ENCODE measurements at regions not wholly inside any gene's neighbourhood (a gene's known extent, or its start where the extent isn't known, plus 50 kb on each side); places are given as distances from the start of the nearest gene placed in this dataset.
"Not testable (repeated sequence)": the region's sequence is repeated elsewhere in the genome, so short reads cannot be mapped to it uniquely, and the experiment has no call there.

DNA sequence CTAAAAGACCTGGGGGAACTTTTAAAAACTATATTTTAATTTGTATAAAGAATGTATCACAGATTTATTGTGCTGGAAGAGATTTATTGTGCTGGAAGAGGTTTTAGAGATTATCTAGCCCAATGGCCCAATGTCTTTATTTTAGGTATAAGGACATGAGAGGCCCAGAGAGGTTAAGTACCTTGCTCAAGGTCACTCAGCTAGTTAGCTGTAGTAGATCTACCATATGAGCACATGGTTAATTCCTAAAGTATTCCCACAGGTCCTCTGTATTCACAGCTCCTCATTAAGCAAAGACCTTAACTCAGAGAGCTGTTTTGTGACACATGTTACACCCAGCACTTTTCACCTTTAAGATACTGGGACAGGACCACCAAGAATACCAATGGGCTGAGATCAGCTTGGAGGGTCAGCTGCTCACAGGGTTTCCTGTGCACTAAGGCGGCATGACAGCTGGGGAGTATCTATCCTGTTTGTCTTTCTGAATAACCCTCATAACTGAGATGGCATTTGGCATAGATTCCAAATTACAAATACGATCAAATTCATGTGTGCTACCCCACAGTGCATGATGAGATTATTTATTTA is 143.1 kb upstream of the TBL1XR1 start:
- no peak for DNase-seq

DNA sequence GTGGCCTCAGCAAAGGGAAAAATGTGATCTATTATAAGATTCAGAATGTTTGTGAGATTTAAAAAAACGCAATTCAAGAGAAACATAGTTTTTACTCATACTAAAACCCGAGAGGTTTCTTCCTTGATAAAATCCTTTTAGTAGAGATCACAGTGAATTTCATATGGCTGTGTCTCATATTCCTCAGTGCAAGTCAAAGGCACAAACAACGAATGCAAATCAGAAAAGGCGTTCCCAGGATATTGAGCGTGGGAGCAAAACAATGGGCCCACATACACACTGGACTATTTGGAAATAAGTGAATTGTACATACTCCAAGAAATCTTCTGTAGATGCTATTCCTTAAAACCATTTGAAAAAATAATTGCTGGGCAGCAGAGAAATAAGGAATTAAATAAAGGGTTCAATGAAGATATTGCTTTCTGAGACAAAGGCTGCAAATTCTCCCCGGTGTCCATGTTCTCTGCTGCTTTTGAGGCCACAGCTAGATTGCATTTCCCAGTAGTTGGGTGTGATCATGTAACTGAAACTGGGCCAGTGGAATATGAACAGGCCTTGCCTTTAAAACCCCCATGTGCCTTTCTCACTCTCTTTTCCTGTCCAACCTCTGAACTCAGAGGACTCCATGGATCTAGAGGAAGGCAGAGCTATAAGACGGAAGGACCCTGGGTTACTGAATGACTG is 144.6 kb upstream of the TBL1XR1 start:
- no peak for DNase-seq

DNA sequence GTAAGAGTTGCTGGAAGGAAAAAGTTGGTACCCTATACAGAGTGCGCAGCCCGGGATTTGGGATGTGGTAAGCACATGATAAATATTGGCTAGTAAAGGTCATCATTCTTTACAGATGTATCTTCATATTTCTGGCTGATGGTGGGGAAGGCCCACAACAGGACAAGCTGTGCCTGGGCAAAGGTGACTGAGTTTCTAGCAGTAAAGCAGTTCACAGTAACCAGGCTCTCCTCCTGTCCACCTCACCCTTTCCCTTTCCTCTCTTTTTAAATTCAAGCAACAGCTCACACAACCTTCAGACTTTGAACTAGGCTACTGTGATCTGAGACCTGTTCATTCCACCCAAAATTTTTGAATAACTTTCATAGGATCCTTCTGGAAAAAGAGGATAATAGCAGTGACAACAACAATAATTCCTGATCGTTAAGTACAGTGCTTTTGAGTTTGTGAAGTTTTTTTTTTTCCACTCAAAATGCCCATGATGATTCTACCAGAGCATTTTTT is 145.9 kb upstream of the TBL1XR1 start:
- no peak for DNase-seq

DNA sequence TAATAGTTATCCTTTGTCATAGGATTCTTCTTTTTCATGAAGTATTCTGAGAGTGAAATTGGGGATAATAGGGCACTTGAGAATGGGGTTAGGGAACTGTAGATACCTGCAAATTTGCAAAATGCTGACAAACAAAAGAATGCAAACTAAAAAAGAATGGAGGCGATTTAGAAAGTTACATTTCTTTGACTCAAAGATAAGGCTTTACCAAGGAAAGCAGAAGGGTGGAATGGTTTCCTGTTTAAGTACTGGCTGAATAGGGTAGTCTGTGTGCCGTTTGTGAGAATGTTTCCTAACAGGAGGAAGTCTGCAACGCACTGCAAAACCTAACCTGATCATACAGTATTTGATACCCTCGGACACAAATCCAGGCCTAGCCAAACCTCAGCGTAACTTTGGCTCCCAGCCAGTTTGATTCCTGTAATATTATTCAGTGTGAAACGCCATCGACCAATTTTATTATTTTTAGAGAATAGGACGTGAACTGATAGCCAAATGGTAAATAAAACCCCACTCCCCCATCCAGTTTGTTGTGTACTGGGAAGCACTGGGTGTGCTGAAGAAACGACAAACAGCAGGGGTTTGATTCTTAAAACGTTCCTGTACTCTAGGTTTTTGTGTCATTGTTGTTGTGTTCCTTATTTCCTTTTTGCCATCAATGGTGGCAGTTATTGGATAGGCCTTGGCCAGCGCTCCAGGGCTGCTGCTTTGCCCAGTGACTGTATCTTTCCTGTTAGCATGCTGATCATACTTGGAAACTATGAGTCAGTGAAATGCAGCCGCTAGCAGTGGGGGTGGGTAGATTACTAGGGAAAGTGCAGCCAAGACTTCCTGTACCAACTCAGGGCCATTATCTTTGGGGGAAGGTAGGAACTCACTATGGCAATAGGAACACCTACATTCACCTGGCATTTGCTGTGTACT is 148.0 kb upstream of the TBL1XR1 start:
- peak; percentile 45 for DNase-seq

DNA sequence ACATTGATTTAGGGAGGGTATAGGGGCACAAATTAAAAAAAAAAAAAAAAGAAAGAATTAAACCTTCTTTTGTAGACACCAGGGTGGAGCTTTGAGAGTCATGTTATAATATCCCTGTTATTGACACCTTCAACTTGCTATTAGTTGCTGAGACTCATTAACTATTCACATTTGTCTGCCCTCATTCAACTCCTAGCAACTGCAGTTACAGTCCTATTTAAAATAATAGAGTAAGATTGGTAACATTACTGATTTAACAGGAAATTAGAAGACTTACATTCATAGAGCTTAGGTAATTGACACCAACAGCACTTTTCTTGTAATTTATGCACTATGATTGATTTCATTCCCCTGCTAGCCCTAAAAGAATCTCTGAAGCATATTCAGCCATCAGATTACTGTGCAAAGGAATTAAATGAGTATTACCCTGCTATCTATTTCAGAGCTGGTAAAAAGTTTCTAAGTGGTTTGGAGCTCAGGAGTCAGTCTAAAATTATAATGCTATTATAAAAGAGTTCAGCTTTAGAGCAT is 148.8 kb upstream of the TBL1XR1 start:
- DNase-seq: no peak

DNA sequence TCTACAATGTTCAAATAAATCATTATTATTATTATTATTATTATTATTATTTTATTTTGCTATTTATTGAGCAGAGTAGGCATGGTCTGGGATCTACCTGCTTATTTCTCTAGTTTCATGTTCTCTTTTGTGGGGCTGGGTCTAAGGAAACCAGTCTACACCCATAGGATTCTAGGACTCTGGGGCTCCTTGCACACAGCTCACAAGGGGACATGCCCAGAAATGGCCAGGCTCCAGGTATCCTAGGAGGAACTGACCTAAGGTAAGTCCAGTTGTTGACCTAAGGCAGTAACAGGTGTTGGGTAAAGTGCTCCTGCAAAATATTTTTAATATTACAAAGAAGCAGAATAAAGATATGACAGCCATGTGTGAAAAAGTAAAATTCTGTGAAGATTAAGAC is 149.6 kb upstream of the TBL1XR1 start:
- DNase-seq: no peak

DNA sequence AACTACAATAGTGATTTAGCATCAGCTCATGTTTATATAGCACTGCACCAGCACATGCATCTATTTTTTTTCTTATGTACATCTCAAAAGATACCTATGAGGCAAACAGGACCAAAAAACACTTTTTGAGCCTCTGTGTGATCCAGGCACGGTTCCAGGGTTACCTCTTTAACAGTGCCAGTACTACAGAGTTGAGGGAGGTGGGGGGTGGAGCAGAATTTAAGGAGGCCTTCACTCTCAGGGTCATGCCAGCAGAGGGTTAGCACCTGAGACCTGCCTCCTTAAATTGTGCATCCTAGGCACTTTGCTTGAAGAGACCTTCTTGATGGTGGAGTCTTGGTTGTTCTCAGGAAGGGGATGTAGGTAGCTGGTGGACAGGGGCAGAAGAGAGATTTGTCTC is 150.3 kb upstream of the TBL1XR1 start:
- DNase-seq: no peak

DNA sequence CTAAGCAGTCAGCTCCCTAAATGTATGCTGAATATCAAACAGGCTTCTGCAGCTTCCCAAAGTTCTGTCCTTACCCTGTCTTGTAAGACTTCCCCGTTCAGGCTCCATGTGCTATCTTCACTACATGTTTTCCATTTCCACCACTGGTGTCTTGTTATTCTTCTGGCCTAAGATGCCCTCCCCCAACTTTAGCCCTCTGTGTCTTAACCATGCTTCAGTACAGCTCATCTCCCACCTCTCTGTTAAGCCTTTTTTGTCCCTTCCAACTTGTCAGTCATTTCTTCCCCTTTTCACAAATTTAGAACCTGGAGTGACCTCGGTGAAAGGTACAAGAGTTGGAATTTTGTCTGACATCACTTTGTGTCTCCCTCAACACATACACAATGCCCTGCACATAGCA is 151.7 kb upstream of the TBL1XR1 start:
- DNase-seq: no peak

DNA sequence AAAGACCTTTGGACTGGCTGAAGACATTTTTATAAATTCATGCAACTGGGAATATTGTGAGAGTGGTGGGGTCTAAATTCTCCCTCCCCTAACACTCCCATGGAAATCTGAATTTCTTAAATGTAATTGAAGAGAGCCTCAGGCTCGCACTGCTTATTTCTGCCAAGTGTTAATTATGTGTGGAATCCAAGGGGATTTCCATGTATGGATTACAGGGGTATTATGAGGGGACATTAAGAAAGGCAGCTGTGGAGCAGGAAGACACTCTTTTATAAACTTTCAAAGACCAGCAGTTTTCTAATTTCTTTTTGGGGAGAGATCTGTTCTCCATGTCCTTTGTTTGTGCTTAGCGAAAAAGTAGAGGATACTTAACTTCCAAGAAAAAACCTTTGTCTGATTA is 152.1 kb upstream of the TBL1XR1 start:
- no peak for DNase-seq

DNA sequence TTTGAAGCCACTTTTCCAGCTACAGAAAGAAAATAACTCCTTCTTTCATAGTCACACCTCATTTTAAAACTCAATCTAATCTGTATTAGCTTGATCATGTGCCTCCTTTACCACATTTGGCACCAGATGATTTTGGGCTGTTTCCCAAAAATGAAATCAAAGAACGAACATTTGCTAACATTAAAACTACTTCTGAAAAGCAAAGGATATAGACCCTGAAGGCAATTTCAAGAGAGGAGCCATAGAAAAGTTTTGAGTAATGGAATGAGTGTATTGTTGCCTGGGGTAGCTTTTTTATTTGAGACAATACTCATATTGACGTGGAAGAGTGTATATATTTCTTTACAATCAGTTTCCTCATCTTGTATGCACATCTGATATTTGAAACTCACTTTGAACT is 152.8 kb upstream of the TBL1XR1 start:
- no peak for DNase-seq

DNA sequence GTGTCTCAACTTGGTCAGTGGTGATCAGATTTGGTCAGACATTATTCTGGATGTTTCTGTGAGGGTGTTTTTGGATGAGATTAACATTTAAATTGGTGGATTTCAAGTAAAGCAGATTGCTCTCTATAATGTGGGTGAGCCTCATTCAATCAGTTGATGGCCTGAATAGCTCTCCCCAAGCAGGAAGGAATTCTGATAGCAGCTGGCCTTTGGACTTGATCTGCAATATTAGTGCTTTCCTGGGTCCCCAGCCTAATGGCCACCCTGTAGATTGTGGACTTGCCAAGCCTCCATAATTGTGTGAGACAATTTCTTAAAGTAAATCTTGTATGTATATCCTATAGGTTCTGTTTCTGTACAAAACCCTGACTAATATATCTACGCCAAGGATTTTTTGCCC is 153.9 kb upstream of the TBL1XR1 start:
- DNase-seq: no peak

DNA sequence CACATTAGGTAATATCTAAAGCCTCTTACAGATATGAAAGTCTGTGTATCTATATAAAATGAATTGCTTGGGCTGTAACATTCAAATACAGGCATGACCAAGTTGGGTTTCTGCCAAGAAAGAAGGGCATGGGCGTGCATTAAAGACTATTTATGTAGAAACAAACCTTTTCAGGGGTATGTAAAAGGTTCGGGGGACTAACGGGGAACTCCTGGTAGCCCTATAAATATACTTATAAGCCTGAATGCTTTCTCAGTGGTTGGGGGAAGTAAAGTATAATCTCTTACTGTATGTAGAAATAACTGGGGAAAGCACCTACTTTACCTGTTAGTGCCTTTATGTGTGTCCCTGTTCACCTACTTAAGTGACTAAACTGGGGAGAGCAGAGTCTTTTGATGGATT is 154.5 kb upstream of the TBL1XR1 start:
- DNase-seq: no peak

DNA sequence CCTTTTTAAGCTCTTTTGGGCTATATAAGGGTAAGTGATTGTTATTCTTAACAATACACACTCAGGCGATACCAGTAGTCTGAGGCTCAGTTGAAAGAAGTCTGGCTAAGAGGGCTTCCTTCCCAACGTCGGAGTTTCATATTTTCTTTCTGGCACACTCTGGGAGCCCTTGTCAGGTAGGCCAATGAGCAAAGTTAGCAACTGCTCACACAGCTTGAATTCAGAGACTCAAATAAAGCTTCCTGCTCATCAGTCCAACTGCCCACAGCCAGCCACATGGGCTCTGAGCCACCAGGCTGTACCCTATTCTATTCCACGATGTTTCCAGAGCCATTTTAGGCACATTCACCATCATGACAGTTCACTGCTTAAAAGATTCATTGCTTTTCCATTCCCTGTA is 155.1 kb upstream of the TBL1XR1 start:
- no peak for DNase-seq

DNA sequence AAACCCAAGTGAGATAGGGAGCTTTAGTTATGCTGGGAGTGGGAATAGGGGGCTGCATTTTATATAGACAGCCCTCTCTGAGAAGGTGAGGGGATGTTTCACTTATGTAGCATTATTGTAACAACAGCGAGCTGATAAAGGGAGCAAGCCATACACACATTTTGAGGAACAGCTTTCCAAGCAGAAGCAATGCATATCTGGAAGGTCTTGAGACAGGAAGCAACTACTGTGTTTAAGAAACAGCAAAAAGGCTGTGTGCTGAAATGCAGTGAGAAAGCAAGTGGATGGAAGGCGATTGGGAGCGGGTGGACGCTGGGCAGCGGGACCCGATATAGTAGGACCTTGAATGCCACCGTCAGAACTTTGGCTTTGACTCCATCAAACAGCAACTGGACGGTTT is 155.9 kb upstream of the TBL1XR1 start:
- no peak for DNase-seq

DNA sequence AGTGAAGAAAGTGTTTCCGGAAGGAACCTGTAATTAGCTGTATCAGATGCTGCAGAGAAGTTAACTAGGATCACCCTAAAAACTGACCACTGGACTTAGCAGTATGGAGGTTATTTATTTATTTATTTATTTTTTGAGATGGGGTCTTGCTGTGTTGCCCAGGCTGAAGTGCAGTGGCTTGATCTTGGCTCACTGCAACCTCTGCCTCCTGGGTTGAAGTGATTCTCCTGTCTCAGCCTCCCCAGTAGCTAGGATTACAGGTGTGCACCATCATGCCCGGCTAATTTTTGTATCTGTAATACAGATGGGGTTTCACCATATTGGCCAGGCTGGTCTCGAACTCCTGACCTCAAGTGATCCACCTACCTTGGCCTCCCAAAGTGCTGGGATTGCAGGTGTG is 156.6 kb upstream of the TBL1XR1 start:
- DNase-seq: not testable (repeated sequence)

DNA sequence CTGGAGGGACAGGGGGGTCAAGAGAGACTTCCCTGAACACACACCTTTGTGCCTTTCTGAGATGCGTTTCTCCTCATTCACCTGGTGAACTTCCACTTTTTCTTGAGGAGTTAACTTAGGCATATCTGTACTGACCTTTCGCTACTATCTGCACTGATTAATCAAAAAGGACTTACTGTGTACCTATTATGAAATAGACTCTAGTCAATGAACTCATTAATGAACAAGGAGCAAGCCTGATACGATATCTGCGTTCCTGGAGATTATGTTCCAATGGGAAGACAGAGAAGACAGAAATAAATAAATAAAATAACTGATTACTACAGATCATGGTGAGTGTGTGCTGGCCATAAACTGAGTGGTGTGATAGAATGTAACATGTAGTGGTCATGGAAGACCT is 157.2 kb upstream of the TBL1XR1 start:
- DNase-seq: no peak

DNA sequence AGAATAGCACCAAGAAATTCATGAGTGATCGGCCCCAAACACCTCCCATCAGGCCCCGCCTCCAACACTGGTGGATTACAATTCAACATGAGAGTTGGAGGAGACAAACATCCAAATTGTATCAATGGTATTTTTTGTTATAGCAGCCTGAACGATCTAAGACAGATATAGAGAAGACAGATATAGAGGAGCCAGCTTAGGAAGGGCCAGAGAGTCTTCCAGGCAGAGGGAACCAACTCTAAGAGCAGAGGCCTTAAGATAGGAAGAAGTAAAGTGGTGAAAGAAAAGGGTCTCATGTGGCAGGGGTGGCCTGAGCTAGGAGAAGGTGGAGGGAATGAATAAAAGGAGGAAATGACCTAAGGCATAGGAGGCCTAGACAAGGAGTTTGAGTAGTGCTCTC is 158.8 kb upstream of the TBL1XR1 start:
- DNase-seq: no peak

DNA sequence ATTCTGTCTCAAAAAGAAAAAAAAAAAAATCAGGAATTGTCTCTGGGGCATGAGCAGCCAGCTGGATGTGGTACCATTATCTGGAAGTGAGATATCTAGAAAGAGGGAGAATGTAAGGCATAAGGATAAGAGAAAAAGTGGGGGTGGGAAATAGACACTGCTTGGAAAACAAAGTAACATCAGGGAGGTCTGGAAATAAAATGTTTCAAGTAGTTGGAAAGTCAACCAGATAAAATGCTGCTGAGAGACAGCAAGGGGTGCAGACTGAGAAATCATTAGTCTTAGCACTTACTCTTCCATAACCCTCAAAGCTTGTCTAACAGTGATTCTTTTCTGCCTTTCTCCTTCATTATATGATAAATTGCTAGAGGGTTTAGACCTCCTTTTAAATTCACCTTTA is 159.7 kb upstream of the TBL1XR1 start:
- no peak for DNase-seq

DNA sequence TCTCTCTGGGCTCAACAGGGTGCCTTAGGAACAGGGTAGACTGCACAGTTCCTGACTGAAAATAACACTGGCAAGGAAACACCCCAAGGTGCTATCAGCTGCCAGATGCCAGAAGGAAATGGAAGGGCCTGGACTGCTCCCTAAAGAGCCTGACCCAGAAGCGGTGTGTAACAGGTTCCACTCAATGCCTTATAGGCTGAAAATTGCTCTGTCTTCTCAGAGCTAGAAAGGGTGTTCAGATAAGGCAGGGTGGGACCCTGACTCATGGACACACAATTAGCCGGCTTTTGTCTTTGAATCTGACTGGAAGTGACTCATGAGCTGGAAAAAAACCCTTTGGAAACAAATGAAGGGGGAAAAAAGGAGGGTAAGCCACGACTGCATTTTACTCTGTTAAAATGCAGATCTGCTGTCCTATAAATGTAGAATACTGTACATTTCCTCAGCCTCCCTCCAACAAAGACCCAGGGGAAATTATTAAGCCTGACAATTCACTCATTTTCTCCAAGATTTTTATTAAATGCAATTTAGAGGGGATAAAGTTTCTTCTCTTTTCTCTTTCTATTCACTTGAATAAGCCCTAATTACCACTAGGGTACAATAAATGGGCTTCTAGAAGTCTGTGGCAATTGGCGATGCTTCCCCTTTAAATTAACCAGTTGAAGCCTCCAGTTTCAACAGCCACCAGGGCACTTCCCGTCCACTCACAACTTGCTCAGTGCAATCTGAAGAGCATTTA is 160.2 kb upstream of the TBL1XR1 start:
- peak; percentile 21 for DNase-seq

DNA sequence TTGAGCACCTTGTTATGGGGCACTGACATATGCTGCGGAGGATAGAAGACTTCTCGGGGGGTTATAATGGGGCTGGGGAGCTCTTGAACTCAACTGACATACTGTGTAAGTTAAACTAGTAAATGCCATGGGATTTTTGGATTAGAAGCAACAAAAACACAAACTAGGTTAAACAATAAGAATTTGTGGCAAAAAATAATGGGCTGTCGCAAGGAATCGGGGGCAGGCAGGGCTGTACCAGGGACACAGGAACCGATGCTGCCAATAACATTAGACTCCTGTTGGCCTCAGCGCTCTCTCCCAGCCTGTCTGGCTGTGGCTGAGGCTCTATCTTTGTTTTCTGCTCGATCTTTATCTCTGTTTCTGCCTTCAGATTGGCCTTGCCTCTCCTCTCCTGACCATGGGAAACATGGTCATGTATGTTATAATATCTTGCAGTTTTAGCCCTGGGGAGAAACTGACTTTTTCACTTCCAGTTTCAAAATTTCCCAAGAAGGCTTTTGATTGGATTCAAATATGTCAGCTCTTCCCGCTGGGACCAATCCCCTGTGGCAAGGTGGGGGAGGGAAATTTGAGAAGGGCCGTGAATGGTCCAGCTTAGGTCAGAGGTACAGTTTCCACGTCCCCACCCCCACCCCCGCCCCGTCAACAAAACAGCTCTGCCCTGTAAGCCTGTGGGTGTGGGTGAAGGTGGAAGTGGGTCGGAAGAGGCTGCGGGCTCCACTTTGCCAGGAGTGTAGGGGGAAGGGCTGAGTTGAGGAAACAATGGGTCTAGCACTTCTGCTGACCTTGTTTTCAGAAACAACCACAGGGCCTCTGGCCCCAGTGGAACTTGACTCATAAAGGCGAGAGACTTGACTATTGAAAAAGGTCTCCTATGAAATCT is 161.1 kb upstream of the TBL1XR1 start:
- peak; percentile 51 for DNase-seq

DNA sequence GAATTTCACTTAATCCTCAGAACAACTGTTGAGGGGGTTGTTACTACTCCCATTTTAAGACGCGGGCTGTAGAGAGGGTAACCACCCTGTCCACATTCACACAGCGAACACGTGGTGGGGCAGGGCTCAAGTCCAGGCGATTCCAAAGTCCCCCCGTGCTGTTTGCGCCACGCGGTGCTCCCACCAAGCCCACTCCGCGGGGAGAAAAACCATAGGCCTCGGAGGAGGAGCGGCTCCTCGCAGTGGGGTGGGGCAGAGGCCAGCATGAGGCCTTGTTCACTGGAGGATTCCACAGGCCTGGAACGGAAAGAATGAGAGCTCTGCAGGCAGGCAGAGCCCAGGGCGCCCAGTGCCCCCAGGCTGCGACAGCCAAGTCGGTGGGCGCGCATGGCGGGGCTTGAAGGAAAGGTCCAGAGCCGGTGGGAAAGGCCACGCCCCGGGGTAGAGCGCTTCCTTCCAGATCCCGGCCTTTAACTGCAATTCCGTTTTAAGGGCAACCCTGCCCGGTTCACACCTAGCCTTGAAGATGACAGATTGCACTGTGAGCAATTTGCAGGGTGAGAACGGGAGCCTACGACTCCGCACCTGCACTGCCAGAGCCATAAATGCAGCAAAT is 161.8 kb upstream of the TBL1XR1 start:
- peak; percentile 58 for DNase-seq
